ENCODE measurements at regions not wholly inside any gene's neighbourhood (a gene's known extent, or its start where the extent isn't known, plus 50 kb on each side); places are given as distances from the start of the nearest gene placed in this dataset.

- Histone ChIP-seq H3K9me3 (ENCODE audit: low read depth) (no peaks in the 10 kb centered on the region), H3K4me3 (no peak overlapping the region), H3K27ac (no peak overlapping the region), H3K27me3 (no peaks in the 10 kb centered on the region), H3K4me1 (ENCODE audit: low read depth) (no peaks in the 10 kb centered on the region), H3K36me3 (no peaks in the 10 kb centered on the region)
- TF ChIP-seq CTCF (IDR thresholded peaks at IDR 0.05; ENCODE audit: low read depth, low read length) = no peak
- DNase-seq (ENCODE audit: low read depth in 1 of 2, low spot score in 1 of 2) = peak in 1 of 2 donors; percentile 41
These were observed 193.2 kb upstream of the MEX3C start for GRCh38 chr18:51390702-51391101.

- H3K27ac ChIP-seq = no peak overlapping the region
- no peaks in the 10 kb centered on the region for H3K9me3 ChIP-seq (ENCODE audit: low read depth)
- no peaks in the 10 kb centered on the region for H3K36me3 ChIP-seq
- no peak for TF ChIP-seq CTCF (IDR thresholded peaks at IDR 0.05; ENCODE audit: low read depth, low read length)
- no peak for DNase-seq (ENCODE audit: low read depth in 1 of 2, low spot score in 1 of 2)
- H3K27me3 ChIP-seq = no peaks in the 10 kb centered on the region
- H3K4me1 ChIP-seq (ENCODE audit: low read depth) = no peaks in the 10 kb centered on the region
- no peak overlapping the region for H3K4me3 ChIP-seq
These were observed 193.7 kb upstream of the MEX3C start for GRCh38 chr18:51391215-51391614.

- Histone ChIP-seq H3K4me3 (no peak overlapping the region), H3K27ac (no peak overlapping the region), H3K9me3 (ENCODE audit: low read depth) (no peaks in the 10 kb centered on the region), H3K36me3 (no peaks in the 10 kb centered on the region), H3K4me1 (ENCODE audit: low read depth) (no peaks in the 10 kb centered on the region), H3K27me3 (no peaks in the 10 kb centered on the region)
- no peak for TF ChIP-seq CTCF (IDR thresholded peaks at IDR 0.05; ENCODE audit: low read depth, low read length)
- DNase-seq (ENCODE audit: low read depth in 1 of 2, low spot score in 1 of 2) = no peak
These were observed 194.2 kb upstream of the MEX3C start for GRCh38 chr18:51391731-51392130.

- peaks cover 17% of the 10 kb centered on the region for H3K4me1 ChIP-seq (ENCODE audit: low read depth)
- H3K36me3 ChIP-seq = no peaks in the 10 kb centered on the region
These were observed 200.0 kb upstream of the MEX3C start for GRCh38 chr18:51397347-51397962.

GRCh38 chr18:51398104-51398503 is 200.6 kb upstream of the MEX3C start:
- no peaks in the 10 kb centered on the region for H3K9me3 ChIP-seq (ENCODE audit: low read depth)
- no peaks in the 10 kb centered on the region for H3K36me3 ChIP-seq
- H3K27ac ChIP-seq = no peak overlapping the region
- H3K4me3 ChIP-seq = no peak overlapping the region
- peaks cover 17% of the 10 kb centered on the region for H3K4me1 ChIP-seq (ENCODE audit: low read depth)
- no peak for TF ChIP-seq CTCF (IDR thresholded peaks at IDR 0.05; ENCODE audit: low read depth, low read length)
- DNase-seq (ENCODE audit: low read depth in 1 of 2, low spot score in 1 of 2) = peak in 1 of 2 donors; percentile 64
- H3K27me3 ChIP-seq = no peaks in the 10 kb centered on the region

More at GRCh38 chr18:51397347-51397962, 200.0 kb upstream of the MEX3C start:
- Histone ChIP-seq H3K9me3 (ENCODE audit: low read depth) (no peaks in the 10 kb centered on the region), H3K27me3 (no peaks in the 10 kb centered on the region), H3K4me3 (no peak overlapping the region), H3K27ac (no peak overlapping the region)
- DNase-seq (ENCODE audit: low read depth in 1 of 2, low spot score in 1 of 2) = no peak
- TF ChIP-seq CTCF (IDR thresholded peaks at IDR 0.05; ENCODE audit: low read depth, low read length) = no peak
